GM18858 (cell line): ENCODE measurements at regions not wholly inside any gene's neighbourhood (a gene's known extent, or its start where the extent isn't known, plus 50 kb on each side); places are given as distances from the start of the nearest gene placed in this dataset.
A peak's percentile ranks its signal among the peaks of the same experiment; 100 is the strongest.

ENCODE experiments used
- ATAC-seq: cut with Tn5 transposase; IDR thresholded peaks from one replicate; pipeline ENCODE4 v1.9.1; 2021; ENCODE audit not compliant: unreplicated experiment

DNA sequence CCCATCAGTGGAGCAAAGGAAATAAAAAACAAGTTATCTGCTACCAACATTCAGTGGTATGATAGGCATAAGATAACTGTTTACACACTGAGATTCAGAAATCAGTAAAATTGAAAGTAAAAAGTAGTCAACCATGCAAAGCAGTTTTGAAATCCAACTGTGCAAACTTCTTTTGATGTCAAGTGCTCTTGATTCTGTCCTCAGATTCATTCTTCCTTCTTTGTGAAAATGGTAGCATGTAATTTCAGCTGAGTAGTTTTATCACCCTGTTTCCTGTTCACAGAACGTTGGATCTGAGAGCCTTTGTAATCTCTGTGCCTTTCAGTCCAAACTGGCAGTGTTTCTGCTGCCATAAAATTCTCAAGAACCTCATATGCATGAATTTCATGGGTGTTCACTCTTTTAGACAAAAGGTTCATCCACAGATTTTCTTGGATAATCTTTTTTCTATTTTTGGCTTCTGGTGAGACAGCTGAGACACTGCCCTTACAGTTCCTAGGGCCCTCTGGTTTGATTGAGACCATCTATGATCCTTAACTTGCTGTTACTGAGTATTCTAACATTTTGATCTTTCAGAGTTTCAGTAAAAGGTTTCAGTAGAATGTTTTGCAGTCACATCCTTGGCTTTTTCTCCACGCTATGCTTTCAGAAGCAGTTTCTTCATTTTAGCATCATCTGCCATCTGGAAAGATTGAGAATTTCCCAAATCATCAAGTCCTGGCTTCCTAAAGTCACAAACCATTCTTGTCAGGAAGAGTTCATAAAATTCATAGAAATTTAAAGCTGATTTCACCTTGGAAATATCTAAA is 272.3 kb upstream of the EPHA4 start:
- ATAC-seq, result peak; percentile 84

DNA sequence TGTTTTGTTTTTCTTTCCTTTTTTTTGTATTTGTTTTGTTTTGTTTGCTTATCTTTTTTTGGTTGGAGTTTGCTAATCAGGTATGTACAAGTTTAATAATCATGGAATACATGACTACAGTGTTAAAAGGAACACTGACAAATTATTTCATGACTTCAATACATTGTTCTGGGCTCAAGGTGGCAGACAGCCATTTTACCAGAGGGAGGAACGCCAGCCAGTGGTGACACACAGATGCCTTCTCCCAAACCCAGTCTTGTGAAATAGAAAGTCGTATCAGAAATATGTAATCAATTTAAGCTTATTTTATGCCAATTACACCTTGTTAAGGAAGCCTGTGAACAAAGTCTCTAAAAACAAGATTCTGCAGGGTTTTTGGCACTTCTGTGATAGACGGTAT is 264.0 kb upstream of the EPHA4 start:
- ATAC-seq, result no peak

DNA sequence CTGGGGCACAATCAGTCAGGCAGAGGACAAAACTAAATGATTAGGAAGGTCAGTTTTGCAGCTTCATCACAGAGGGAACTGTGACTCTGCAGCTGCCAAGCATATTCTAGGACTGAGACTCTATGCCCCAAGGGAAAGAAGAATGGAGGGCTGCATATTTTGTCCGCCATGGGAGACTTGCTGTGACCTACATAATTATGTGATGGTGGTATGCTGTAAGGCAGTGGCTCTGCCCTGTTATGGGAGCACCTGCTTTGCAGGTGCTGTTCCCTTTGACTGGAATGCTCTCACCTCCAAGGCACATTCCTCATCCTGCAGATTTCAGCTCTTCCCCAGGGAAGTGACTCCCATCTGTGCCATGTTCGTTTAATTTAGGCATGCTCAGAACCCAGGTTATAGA is 261.9 kb upstream of the EPHA4 start:
- ATAC-seq, result no peak

DNA sequence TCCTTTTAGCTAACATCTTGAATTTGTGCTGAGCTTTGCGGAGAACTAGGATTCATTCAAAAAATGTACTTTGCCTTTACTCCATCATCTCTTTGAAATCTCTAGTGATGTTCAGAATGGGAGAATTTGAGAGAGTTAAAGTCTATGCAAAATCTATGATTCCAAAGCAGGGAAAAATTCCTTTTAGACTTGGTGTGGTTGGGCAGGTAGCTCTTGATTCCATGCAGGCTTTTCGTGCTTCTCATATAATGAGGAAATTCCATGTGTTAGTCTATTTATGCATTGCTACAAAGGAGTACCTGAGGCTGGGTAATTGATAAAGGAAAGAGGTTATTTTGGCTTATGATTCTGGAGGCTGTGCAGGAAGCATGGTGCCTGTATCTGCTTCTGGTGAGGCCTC is 258.9 kb upstream of the EPHA4 start:
- ATAC-seq, result no peak

DNA sequence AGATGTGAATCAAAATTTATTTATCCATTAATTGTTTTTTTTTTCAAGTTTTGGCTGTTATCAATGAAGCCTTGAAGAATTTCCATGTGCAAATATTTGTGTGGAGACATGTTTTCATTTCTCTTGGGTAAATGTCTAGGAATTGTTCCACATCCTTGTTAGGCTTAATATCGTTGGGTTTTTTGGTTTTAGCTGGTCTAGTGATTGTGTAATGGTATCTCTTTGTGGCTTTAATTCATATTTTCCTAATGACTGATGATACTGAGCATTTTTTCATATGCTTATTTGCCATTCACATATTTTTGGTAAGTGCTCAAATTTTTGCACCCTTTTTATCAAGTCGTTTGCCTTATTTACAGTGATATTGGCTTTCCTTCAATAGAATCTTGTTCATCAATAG is 250.3 kb upstream of the EPHA4 start:
- ATAC-seq, result no peak

DNA sequence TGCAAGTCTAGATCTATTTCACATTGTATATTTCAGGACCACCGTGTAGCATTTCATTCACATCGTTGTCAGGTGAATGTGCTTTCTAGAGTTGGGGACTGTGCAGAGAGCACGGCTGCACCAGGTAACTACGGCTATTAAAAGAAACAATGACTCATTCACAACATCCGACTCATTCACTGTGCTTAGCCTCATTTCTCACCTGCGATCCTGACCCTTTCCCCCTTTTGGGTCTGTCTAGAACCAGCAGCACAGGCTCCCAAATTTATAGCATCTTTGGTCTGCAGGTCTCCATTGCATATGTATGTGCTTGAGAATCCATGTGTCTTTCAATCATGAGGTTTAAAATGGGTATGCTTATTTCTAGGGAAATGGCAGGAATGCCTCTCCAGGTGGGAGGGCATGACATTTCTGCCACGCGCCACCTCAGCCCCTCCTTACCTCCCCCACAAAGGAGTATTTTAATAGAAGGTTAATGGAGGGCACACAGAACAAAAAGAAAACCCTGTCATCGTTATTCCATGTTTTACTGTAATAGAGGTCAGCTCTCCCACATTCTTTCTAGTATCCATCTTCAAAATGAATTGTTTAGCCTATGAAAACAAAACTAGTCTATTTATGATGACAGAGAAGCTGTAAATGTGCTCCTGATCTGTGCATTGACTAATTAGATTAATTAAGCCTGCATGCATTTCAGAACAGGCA is 246.7 kb upstream of the EPHA4 start:
- ATAC-seq, result no peak

DNA sequence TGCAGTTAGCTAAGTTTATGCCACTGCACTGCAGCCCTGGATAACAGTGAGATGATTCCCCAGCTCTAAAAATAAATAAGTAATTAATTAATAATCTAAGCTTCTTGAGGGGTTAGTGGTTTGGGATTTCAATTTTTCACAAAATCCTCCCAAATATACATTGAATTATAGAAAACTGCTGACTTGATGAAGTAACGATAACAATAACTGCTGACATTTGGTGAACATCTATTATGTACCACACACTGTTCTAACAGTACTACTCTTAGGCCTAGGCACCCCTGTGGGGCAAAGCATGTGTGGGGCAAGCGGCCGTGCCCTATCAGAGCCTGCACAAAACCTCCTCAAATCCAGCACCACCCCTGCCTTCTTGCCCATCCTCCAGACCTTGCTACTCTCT is 245.8 kb upstream of the EPHA4 start:
- ATAC-seq, result no peak

DNA sequence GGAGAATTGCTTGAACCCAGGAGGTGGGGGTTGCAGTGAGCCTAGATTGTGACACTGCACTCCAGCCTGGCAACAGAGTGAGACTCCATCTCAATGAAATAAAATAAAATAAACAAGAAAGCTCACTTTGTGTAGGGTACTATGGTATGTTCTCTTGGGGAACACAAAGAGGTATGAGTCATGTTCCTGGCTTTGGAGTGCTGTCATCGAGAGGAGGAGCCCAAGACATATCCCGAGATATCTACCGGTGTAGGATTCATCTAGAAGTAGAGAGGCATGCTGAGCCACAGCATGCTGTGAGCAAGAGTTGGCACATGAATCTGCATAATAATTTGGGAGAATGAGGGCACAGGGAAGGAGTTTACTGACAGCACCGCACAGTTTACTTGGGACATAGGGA is 244.9 kb upstream of the EPHA4 start:
- no peak for ATAC-seq

DNA sequence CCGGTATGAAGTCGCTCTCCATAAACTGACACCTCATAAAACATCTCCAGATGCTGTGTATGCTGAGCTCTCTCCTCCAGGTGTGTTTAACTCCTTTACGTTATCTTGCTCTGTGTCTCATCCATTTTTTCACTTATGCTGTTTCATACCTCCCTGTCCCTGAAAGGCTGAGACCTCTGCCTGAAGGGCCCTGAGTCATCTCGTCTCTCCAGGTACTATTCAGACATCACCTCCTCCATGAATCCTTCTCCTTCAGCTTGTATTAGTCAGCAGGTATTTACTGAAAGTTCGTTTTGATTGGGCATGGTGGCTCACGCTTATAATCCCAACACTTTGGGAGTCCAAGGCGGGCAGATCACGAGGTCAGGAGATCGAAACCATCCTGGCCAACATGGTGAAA is 244.5 kb upstream of the EPHA4 start:
- no peak for ATAC-seq

DNA sequence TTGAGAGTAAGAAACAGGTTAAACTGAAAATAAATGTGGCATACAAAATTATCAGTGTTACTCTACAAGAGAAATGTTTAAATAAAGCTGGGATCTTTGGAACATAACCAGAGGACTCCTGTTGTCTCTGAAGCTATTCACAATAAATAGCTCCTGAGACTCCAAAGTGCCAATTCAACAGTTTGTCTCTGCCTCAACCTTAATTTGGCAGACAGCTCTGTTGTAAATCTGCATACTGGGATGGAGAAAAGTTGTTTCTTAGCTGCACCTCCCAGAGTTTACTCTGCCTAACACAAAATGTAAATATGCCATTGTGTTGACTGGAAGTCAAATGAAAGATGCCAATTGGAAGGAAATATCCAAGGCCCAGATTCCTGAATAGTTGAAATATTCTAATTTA is 238.5 kb upstream of the EPHA4 start:
- ATAC-seq, result no peak

DNA sequence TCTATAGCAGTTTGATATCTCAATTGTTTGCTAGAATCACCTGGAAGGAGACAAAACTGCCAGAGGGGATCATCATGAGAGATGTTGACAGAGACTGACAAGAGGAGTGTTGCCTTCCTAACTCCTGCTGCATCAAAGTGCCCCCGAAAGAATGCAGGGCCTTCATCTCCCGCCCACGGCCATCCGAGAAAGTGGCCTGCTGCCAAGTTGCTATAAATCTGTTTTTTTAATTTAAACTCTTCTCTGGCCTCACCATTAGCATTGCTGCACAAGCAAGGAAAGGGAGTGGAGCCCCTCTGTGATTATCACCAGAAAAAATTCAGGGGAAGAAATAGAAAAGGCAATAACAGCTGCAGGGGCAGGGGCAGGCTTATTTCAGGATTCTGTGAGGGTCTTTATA is 238.1 kb upstream of the EPHA4 start:
- no peak for ATAC-seq

DNA sequence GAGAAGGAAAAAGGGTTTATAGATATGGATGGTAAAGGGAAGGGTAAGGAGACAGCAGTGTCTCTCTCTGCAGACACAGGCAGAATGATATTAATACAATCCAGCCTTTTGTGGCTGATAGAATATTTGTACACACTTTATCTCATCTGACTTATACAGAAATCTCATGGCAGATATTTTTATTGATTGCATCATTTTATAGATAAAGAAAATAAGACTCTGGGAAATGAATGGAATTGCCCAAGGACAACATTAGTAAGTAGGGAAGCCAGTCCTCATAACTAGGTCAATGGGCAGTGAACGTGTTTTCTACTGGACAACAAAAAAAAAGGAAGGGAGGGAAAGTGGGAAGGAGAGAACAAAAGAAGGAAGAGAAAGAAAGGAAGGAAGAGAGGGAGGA is 236.4 kb upstream of the EPHA4 start:
- ATAC-seq, result no peak

DNA sequence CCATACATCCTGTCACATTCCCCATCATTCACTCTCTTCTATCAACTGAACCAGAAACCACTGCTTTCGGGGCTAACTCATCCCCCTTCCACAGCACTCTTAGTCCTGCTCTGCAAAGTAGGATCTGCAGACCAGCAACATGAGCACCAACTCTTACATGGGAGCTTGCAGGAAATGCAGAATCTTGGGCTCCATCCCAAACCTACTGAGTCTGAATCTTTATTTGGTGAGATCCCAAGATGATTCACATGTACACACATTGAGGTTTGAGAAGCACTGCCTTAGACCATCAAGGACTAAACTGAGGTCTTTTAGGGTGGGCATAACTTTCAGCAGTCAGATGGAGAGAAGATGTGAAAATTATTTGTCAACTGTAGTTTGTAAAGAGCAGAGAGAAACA is 235.6 kb upstream of the EPHA4 start:
- no peak for ATAC-seq

DNA sequence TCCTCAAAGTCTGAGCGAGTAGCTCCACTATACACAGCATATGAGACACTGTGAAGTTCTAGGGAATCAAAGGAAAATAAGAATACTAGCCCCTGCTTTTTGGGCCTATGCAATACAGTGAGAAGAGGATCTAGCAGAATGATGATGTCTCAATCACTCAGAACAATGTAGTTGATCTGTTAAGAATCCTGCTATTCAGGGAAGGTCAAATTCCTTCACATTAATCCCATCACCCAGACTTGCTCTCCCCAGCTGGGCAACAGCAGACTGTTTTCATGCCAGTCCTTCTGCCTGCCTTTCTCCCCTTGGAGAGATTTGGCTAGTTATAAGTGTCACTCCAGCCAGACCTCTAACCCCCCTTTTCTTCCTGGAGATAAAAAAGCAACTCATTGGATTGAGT is 230.0 kb upstream of the EPHA4 start:
- no peak for ATAC-seq

DNA sequence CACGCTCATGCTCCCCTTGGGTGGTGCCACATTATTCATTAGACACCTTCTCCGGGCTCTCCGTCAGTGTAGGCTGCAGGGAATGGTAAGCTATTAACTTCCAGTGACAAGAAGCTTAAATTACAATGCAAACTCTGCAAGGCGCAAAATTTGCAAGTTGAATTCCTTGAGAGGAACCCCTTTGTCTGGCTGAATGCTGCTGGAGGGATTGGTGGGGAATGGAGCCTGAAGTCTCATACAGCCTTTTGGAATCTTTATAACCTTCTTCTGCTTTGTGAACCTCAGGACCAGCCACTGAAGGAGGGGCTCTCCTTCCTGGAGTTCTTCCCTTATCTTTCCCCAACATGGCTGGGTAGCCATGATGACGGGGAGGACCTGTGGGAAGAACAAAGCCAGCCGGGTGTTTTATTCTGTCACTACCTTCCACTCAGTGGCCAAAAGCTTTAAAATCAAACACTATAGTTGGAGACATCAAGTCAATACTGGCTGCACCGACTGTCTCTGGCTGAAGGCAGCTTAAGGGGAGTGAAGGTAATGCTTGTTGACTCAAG is 220.9 kb upstream of the EPHA4 start:
- ATAC-seq, result no peak

DNA sequence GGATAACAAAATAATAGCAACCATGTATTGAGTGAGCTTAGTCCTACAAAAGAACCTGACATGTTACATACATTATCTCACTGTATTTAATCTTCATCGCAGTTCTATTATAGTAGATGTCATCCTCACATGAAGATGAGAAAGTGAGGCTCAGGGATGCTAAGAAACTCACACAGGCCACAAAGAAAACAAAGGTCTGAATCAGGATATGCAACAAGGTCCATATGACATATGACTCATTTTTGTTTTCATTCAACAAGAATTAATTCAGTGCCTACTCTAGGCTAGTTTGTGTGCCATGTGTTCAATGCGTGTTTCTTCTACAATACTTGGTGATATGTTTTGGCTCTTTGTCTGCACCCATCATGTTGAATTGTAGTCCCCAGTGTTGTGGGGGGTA is 219.7 kb upstream of the EPHA4 start:
- ATAC-seq, result no peak

DNA sequence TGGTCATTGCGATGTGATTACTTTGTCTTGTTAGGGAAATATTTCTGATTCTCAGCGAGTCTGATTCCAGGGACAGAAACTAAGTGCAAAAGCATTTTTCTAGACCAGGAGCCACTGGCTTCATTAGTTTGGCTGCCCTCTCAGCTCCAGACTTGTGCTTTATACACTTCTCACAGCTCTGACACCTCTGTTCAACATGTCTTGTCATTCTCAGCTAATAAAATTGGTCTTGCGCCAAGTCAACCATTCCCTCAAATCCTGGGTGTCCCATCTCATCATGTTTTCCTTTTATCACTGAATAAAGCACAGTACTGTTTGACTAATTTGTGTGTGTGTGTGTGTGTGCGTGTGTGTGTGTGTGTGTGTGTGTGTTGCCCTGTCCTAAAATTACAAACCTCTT is 215.5 kb upstream of the EPHA4 start:
- ATAC-seq, result no peak

DNA sequence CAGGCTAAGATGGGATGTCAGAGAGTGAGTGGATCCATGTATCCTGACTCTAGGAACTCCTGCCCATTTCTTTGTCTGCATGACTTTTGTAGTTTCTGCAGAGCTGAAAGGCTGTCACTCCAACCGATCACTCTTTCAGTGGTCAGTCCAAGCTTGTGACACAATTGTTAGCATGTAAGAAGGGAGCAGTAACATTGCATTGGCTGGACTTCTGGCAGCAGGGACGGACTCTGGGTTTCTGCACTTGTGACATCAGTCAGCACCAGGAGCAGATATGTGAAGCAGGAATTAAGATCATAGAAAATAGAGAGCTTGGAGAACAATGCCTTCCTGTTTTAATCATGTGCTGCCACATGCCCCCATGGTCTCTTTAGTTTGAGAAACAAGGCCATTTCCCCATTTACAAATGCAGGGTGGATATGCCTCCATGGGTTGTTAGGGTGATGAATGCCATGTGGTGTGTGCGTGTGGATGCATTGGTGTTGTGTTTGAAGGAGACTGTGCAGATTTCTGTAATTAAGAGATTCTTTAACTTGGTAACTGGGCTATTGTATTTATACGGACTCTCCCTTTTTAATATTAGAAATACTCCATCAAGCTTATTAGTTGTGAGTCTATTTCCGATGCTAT is 214.3 kb upstream of the EPHA4 start:
- no peak for ATAC-seq

DNA sequence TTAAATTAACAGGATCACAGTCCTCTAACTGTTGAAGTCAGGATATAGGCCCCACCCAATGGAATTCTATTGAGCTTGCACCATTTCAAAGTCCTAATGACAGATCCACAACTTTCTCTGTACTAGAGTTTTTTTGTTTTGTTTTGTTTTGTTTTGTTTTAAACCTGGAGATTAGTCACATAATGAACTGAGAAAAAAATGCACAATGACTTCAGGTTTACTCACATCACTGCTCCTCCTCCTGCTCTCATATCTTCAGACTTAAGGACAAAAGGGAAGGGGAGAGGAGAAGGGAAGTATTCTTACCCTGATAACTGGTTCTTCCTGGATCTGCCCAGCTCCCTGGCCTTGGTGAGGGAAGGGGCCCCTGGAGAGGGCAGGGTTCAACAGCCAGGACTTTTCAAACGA is 208.2 kb upstream of the EPHA4 start:
- no peak for ATAC-seq

DNA sequence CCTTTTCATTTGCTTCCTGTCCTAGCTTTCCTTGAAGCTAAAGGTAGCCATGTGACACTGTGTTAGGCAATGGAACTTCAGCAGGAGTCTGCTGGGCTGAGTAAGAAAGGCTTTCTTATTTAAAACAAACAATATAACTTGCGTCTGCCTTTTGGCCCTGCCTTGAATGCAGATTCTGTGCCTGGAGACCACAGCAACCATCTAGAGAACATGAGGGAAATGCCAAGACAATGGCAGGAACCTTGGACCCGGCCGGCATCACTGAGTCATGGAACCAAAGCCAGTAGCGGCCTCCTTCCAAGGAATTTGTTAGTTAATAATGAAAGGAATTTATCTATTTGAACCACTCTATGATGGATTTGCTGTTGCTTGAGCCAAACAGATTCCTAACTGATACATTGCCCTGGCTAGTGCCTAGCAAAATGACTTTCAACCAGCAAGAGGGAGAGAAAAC is 207.5 kb upstream of the EPHA4 start:
- ATAC-seq, result no peak

DNA sequence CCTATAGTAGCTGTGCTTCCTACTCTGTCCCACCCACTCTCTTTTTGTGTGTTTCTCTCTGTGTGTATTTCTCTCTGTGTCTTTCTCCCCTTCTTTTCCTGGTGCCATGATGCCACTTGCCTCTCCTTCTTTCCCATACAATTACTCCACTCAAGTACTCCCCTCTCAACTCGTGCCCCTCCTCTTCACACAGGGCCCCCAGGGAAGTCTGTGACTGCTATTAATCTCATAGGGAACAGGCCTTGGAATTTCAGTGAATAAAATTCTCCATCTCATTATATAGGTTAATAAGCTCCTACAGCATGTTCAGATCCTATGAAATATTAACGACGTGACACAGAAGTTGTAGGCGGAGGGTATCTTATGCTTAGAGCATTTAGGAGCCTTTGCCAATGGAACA is 205.9 kb upstream of the EPHA4 start:
- ATAC-seq, result no peak

DNA sequence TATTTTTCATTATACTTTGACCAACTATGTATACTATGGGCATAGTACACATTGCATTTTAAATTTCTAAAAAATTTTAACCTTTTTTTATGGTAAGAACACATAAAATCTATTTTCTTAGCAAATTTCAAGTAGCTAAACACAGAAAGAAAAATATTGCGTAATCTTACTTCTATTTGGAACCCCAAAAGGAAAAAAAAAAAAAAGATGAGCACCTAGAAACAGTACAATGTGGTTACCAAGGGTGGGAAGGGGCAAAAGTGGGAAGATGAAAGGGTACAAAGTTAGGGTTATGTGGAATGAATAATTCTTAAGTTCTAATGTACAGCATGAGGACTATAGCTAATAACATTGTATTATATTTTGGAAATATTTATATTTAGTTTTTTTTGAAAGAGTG is 205.0 kb upstream of the EPHA4 start:
- ATAC-seq, result no peak
